HEK293 (cell line): ENCODE measurements at regions not wholly inside any gene's neighbourhood (a gene's known extent, or its start where the extent isn't known, plus 50 kb on each side); places are given as distances from the start of the nearest gene placed in this dataset.

Experiments used
- CTCF ChIA-PET: fragments of 350-600 bp; formaldehyde crosslinking; extraction: SDS; loops from one replicate; lab custom pipeline; 2021; ENCODE audit warnings: antibody characterized with exemption; lab: Yijun Ruan, JAX
- POLR2A ChIA-PET: fragments of 300-600 bp; formaldehyde crosslinking; extraction: SDS; loops from one replicate; lab custom pipeline; 2020; ENCODE audit warnings: antibody characterized with exemption, inconsistent platforms; lab: Yijun Ruan, JAX
- H3K27ac ChIP-seq: fragments of 200-500 bp; sonication (Bioruptor generic); 2 replicates; pipeline ENCODE4 v1.5.1; 2014; ENCODE audit warnings: low read depth, low read length, control low read depth, inconsistent platforms; ENCODE audit errors: extremely low read depth
- H3K36me3 ChIP-seq, 2 experiments: fragments of 200-500 bp in 1 of 2; sonication (Bioruptor generic) in 1 of 2; 1 replicate in 1 of 2; 2 replicates in 1 of 2; pipeline ENCODE4 v1.5.1; 2014 to 2017; ENCODE audit warnings: inconsistent platforms in 2 of 2, low read length in 2 of 2; ENCODE audit not compliant: control insufficient read depth in 2 of 2, insufficient read depth in 1 of 2
- H3K4me1 ChIP-seq: fragments of 200-500 bp; sonication (Bioruptor generic); 2 replicates; pipeline ENCODE4 v1.5.1; 2014; ENCODE audit warnings: mild to moderate bottlenecking, low read length, inconsistent platforms; ENCODE audit not compliant: control insufficient read depth, insufficient read depth
- H3K4me3 ChIP-seq: 2 replicates; pipeline ENCODE4 v1.5.1; 2011; ENCODE audit warnings: low read depth, mild to moderate bottlenecking, control low read depth, low read length, moderate library complexity
- H3K9me3 ChIP-seq: fragments of 200-500 bp; sonication (Bioruptor generic); 2 replicates; pipeline ENCODE4 v1.5.1; 2014; ENCODE audit warnings: low read depth, low read length, inconsistent platforms; ENCODE audit not compliant: control insufficient read depth, insufficient read depth
- BCL6B ChIP-seq: fragments of 450-650 bp; formaldehyde crosslinking; IDR thresholded peaks from 2 replicates; pipeline ENCODE4 v1.5.1; 2017; ENCODE audit warnings: missing biosample characterization, missing genetic modification characterization
- MEIS1 ChIP-seq: sonication (generic); formaldehyde crosslinking; IDR thresholded peaks from 2 replicates; pipeline ENCODE4 v1.8.1; 2022; ENCODE audit warnings: missing genetic modification reagents, mild to moderate bottlenecking, borderline replicate concordance
- PRDM1 ChIP-seq: fragments of 450-650 bp; formaldehyde crosslinking; IDR thresholded peaks from 2 replicates; pipeline ENCODE4; 2016; ENCODE audit warnings: missing biosample characterization, missing genetic modification characterization
- PRDM6 ChIP-seq: fragments of 450-650 bp; formaldehyde crosslinking; IDR thresholded peaks from 2 replicates; pipeline ENCODE4 v1.5.1; 2017; ENCODE audit warnings: missing biosample characterization, missing genetic modification characterization
- SETDB1 ChIP-seq: IDR thresholded peaks from one replicate; pipeline ENCODE4 v1.6.1; 2017; ENCODE audit warnings: mild to moderate bottlenecking, low read length, moderate library complexity, mixed read lengths; ENCODE audit not compliant: insufficient read length
- TRIM28 ChIP-seq: IDR thresholded peaks from 2 replicates; pipeline ENCODE4 v1.6.1; 2011; ENCODE audit warnings: low read length, control low read depth, borderline replicate concordance
- YY1 ChIP-seq: fragments of 450-650 bp; formaldehyde crosslinking; IDR thresholded peaks from 2 replicates; pipeline ENCODE4 v1.5.1; 2018; ENCODE audit warnings: missing biosample characterization, missing genetic modification characterization
- ZBTB17 ChIP-seq: fragments of 450-650 bp; formaldehyde crosslinking; IDR thresholded peaks from 2 replicates; pipeline ENCODE4 v1.5.1; 2016; ENCODE audit warnings: missing biosample characterization, missing genetic modification characterization
- ZBTB48 ChIP-seq: fragments of 450-650 bp; formaldehyde crosslinking; IDR thresholded peaks from 2 replicates; pipeline ENCODE4 v1.5.1; 2016; ENCODE audit warnings: missing biosample characterization, missing genetic modification characterization
- ZNF138 ChIP-seq: fragments of 450-650 bp; formaldehyde crosslinking; IDR thresholded peaks from 2 replicates; pipeline ENCODE4 v1.5.1; 2016; ENCODE audit warnings: missing biosample characterization, missing genetic modification characterization, borderline replicate concordance
- ZNF146 ChIP-seq: fragments of 450-650 bp; formaldehyde crosslinking; IDR thresholded peaks from 2 replicates; pipeline ENCODE4 v1.5.1; 2016; ENCODE audit warnings: missing biosample characterization, missing genetic modification characterization
- ZNF223 ChIP-seq: fragments of 450-650 bp; formaldehyde crosslinking; IDR thresholded peaks from 2 replicates; pipeline ENCODE4 v1.5.1; 2016; ENCODE audit warnings: missing biosample characterization, missing genetic modification characterization
- ZNF23 ChIP-seq: fragments of 450-650 bp; formaldehyde crosslinking; IDR thresholded peaks from 2 replicates; pipeline ENCODE4 v1.5.1; 2016; ENCODE audit warnings: missing biosample characterization, missing genetic modification characterization, borderline replicate concordance
- ZNF266 ChIP-seq: fragments of 450-650 bp; formaldehyde crosslinking; IDR thresholded peaks from 2 replicates; pipeline ENCODE4 v1.5.1; 2016; ENCODE audit warnings: missing biosample characterization, missing genetic modification characterization, low read depth
- ZNF280C ChIP-seq: fragments of 450-650 bp; formaldehyde crosslinking; IDR thresholded peaks from 2 replicates; pipeline ENCODE4 v1.5.1; 2016; ENCODE audit warnings: missing biosample characterization, missing genetic modification characterization
- ZNF292 ChIP-seq: fragments of 450-650 bp; formaldehyde crosslinking; IDR thresholded peaks from 2 replicates; pipeline ENCODE4 v1.5.1; 2016; ENCODE audit warnings: low read depth, missing biosample characterization, missing genetic modification characterization, borderline replicate concordance
- ZNF311 ChIP-seq: fragments of 450-650 bp; formaldehyde crosslinking; IDR thresholded peaks from 2 replicates; pipeline ENCODE4 v1.5.1; 2017; ENCODE audit warnings: missing biosample characterization, missing genetic modification characterization, borderline replicate concordance
- ZNF324 ChIP-seq: fragments of 450-650 bp; formaldehyde crosslinking; IDR thresholded peaks from 2 replicates; pipeline ENCODE4 v1.5.1; 2016; ENCODE audit warnings: missing biosample characterization, missing genetic modification characterization
- ZNF350 ChIP-seq: fragments of 450-650 bp; formaldehyde crosslinking; IDR thresholded peaks from 2 replicates; pipeline ENCODE4 v1.5.0; 2017; ENCODE audit warnings: missing biosample characterization, mild to moderate bottlenecking, missing genetic modification characterization
- ZNF544 ChIP-seq: fragments of 450-650 bp; formaldehyde crosslinking; IDR thresholded peaks from 2 replicates; pipeline ENCODE4 v1.5.0; 2017; ENCODE audit warnings: missing biosample characterization, missing genetic modification characterization
- ZNF610 ChIP-seq: fragments of 450-650 bp; formaldehyde crosslinking; IDR thresholded peaks from 2 replicates; pipeline ENCODE4 v1.5.1; 2016; ENCODE audit warnings: missing biosample characterization, missing genetic modification characterization, borderline replicate concordance
- ZNF623 ChIP-seq: fragments of 450-650 bp; formaldehyde crosslinking; IDR thresholded peaks from 2 replicates; pipeline ENCODE4 v1.5.1; 2016; ENCODE audit warnings: missing biosample characterization, missing genetic modification characterization
- ZNF670 ChIP-seq: fragments of 450-650 bp; formaldehyde crosslinking; IDR thresholded peaks from 2 replicates; pipeline ENCODE4 v1.5.1; 2016; ENCODE audit warnings: missing biosample characterization, missing genetic modification characterization, low read depth
- ZNF785 ChIP-seq: fragments of 450-650 bp; formaldehyde crosslinking; IDR thresholded peaks from 2 replicates; pipeline ENCODE4 v1.5.1; 2016; ENCODE audit warnings: missing biosample characterization, missing genetic modification characterization
- ZSCAN16 ChIP-seq: fragments of 450-650 bp; formaldehyde crosslinking; IDR thresholded peaks from 2 replicates; pipeline ENCODE4 v1.5.1; 2016; ENCODE audit warnings: missing biosample characterization, missing genetic modification characterization

- Histone ChIP-seq H3K4me3 (no peak overlapping the region), H3K4me1 (no peaks in the 10 kb centered on the region), H3K36me3 (no peaks in the 10 kb centered on the region)
- POLR2A ChIA-PET: no interaction called here
- TF ChIP-seq ZNF785 (tag by site-specific recombination) (no peak), ZNF350 (tag by site-specific recombination) (no peak), ZNF280C (tag by site-specific recombination) (no peak), ZNF311 (tag by site-specific recombination) (no peak), PRDM6 (tag by site-specific recombination) (no peak), MEIS1 (CRISPR knock-in tag) (no peak), ZNF670 (tag by site-specific recombination) (no peak), PRDM1 (no peak), ZBTB48 (tag by site-specific recombination) (no peak), BCL6B (no peak), ZNF623 (tag by site-specific recombination) (no peak), ZNF23 (tag by site-specific recombination) (no peak), ZNF610 (tag by site-specific recombination) (no peak), YY1 (tag by site-specific recombination) (no peak), ZNF223 (tag by site-specific recombination) (no peak), ZSCAN16 (tag by site-specific recombination) (no peak), ZNF544 (tag by site-specific recombination) (no peak), ZNF292 (no peak)
- TF ChIP-seq, all 188 proteins: peak for 0
- no peak overlapping the region for H3K27ac ChIP-seq
- H3K9me3 ChIP-seq: no peaks in the 10 kb centered on the region
- CTCF ChIA-PET: no interaction called here
Observed at GRCh38 chr9:79289856-79290255, 281.9 kb upstream of the TLE4 start.

GRCh38 chr9:79292731-79293280 is 279.0 kb upstream of the TLE4 start:
- Histone ChIP-seq H3K4me1 (no peaks in the 10 kb centered on the region), H3K36me3 (no peaks in the 10 kb centered on the region), H3K9me3 (no peaks in the 10 kb centered on the region)
- TF ChIP-seq ZSCAN16 (tag by site-specific recombination): no peak
- TF ChIP-seq, all 188 proteins: peak for 0
- ChIA-PET CTCF (no interaction called here), POLR2A (no interaction called here)
- H3K4me3 ChIP-seq: no peak overlapping the region
- H3K27ac ChIP-seq: no peak overlapping the region

- H3K4me3 ChIP-seq: no peak overlapping the region
- TF ChIP-seq ZNF266 (tag by site-specific recombination) (no peak), ZNF324 (no peak), ZNF146 (no peak), ZNF138 (tag by site-specific recombination) (no peak), TRIM28 (peak; percentile 94), SETDB1 (no peak), ZBTB17 (no peak)
- no peaks in the 10 kb centered on the region for H3K9me3 ChIP-seq
- POLR2A ChIA-PET: interaction anchor here (0.9 kb wide), 1 partner anchor 272 kb away, joined by 9 read pairs; the partner anchor contains the start of gene TLE4
- H3K36me3 ChIP-seq: no peaks in the 10 kb centered on the region
- CTCF ChIA-PET: no interaction called here
- H3K27ac ChIP-seq: no peak overlapping the region
- no peaks in the 10 kb centered on the region for H3K4me1 ChIP-seq
Observed at GRCh38 chr9:79300068-79300467, 271.7 kb upstream of the TLE4 start.
